ENCODE measurements at regions not wholly inside any gene's neighbourhood (a gene's known extent, or its start where the extent isn't known, plus 50 kb on each side); places are given as distances from the start of the nearest gene placed in this dataset.

- TF ChIP-seq MLLT1 (IDR thresholded peaks at IDR 0.05) (no peak), JUND (IDR thresholded peaks at IDR 0.05; ENCODE audit: low read depth, low read length) (no peak), USF1 (IDR thresholded peaks at IDR 0.05; ENCODE audit: borderline replicate concordance, extremely low read length, insufficient read depth, low read depth, low read length) (no peak), PAX5 (IDR thresholded peaks at IDR 0.05; ENCODE audit: borderline replicate concordance, low read depth, low read length) (no peak), BACH1 (IDR thresholded peaks at IDR 0.05; ENCODE audit: borderline replicate concordance) (no peak), FOS (IDR thresholded peaks at IDR 0.05; ENCODE audit: borderline replicate concordance, extremely low read depth, insufficient read length) (no peak), NBN (IDR thresholded peaks at IDR 0.05) (no peak), SMAD5 (IDR thresholded peaks at IDR 0.05; ENCODE audit: low read depth) (no peak)
Measured at GRCh38 chr3:69538281-69538680, 152.4 kb upstream of the FRMD4B start (continued).

- no peaks in the 10 kb centered on the region for H3K36me3 ChIP-seq (ENCODE audit: control insufficient read depth in 2 of 2, insufficient read depth in 2 of 2, low read length in 1 of 2)
- intact Hi-C loops (cut with micrococcal nuclease; ENCODE audit: unreplicated experiment) (no loop called here), in situ Hi-C loops (cut with MboI) (no loop called here)
- no peak overlapping the region for H3K27ac ChIP-seq (ENCODE audit: control insufficient read depth, insufficient read depth)
- ChIA-PET SMC1A (ENCODE audit: uncharacterized antibody, unreplicated experiment) (no interaction called here), CTCF (interaction anchor here (0.9 kb wide), 1 partner anchor 10 kb away, joined by 3 read pairs; no protein-coding TSS in a partner anchor), RAD21 (ENCODE audit: unreplicated experiment) (no interaction called here), POLR2A (no interaction called here)
- H2AFZ ChIP-seq (ENCODE audit: control insufficient read depth, low read depth, low read length), result no peak overlapping the region
- no peaks in the 10 kb centered on the region for H4K20me1 ChIP-seq (ENCODE audit: control insufficient read depth, insufficient read depth)
- no TSS peak for BruUV-seq (replicated peaks)
- TF ChIP-seq HDGF (IDR thresholded peaks at IDR 0.05), result no peak
- ATAC-seq (no peak), FAIRE-seq (no peak), DNase-seq (ENCODE audit: low read depth, low spot score) (no peak)
- no peaks in the 10 kb centered on the region for H3K9me3 ChIP-seq (replicated peaks; ENCODE audit: control insufficient read depth, insufficient read depth, low read length)
- no peak overlapping the region for H3K4me3 ChIP-seq
- 37% methylated on average over 19 of the region's 19 CpGs for WGBS (ENCODE audit: insufficient coverage, insufficient replicate concordance, low lambda C conversion rate, missing lambda C conversion rate)
- H3K9ac ChIP-seq (ENCODE audit: control insufficient read depth, insufficient read depth, low read length), result no peak overlapping the region
- no peaks in the 10 kb centered on the region for H3K79me2 ChIP-seq (ENCODE audit: control insufficient read depth, insufficient read depth, low read length)
- peaks cover 0 to 2% of the 10 kb centered on the region in 2 experiments; a peak in 3 of 4 replicates for H3K27me3 ChIP-seq (replicated peaks in 1 of 2; ENCODE audit: control insufficient read depth in 2 of 2, insufficient read depth in 2 of 2, low read length in 1 of 2)
- no peaks in the 10 kb centered on the region for H3K4me1 ChIP-seq (ENCODE audit: control insufficient read depth, insufficient read depth, low read length)
- H3K4me2 ChIP-seq (ENCODE audit: control insufficient read depth, insufficient read depth), result no peak overlapping the region
Measured at GRCh38 chr3:69536306-69537020, 150.6 kb upstream of the FRMD4B start.
